GM04504 (cell line): ENCODE measurements at regions not wholly inside any gene's neighbourhood (a gene's known extent, or its start where the extent isn't known, plus 50 kb on each side); places are given as distances from the start of the nearest gene placed in this dataset.

Experiments used
- DNase-seq: peaks from one replicate; pipeline ENCODE4 v3.0.0-alpha.2; 2012; ENCODE audit warnings: low read depth

- no peak for DNase-seq
Observed at GRCh38 chr15:47620960-47621681, 96.2 kb upstream of the SEMA6D start.

- DNase-seq, result no peak
Observed at GRCh38 chr15:47622055-47622454, 95.2 kb upstream of the SEMA6D start.

GRCh38 chr15:47624503-47624902 lies 92.8 kb upstream of the SEMA6D start:
- no peak for DNase-seq

- no peak for DNase-seq
Observed at GRCh38 chr15:47639042-47639441, 78.3 kb upstream of the SEMA6D start.

- no peak for DNase-seq
Observed at GRCh38 chr15:47640079-47640478, 77.2 kb upstream of the SEMA6D start.

GRCh38 chr15:47640901-47641300 lies 76.4 kb upstream of the SEMA6D start:
- no peak for DNase-seq

- DNase-seq, result no peak
Observed at GRCh38 chr15:47644722-47645121, 72.6 kb upstream of the SEMA6D start.

- DNase-seq, result no peak
Observed at GRCh38 chr15:47650564-47650963, 66.7 kb upstream of the SEMA6D start.

GRCh38 chr15:47652328-47652727 lies 65.0 kb upstream of the SEMA6D start:
- no peak for DNase-seq

- DNase-seq, result no peak
Observed at GRCh38 chr15:47652844-47653243, 64.5 kb upstream of the SEMA6D start.

- no peak for DNase-seq
Observed at GRCh38 chr15:47661661-47662180, 55.6 kb upstream of the SEMA6D start.

- no peak for DNase-seq
Observed at GRCh38 chr15:47663101-47663500, 54.2 kb upstream of the SEMA6D start.
